GM23338 (cell line): ENCODE measurements at regions not wholly inside any gene's neighbourhood (a gene's known extent, or its start where the extent isn't known, plus 50 kb on each side); places are given as distances from the start of the nearest gene placed in this dataset.
A peak's percentile ranks its signal among the peaks of the same experiment; 100 is the strongest.

Experiments
- ATAC-seq: fragments of 200-7000 bp; cut with Tn5 transposase; 3 replicates; pipeline ENCODE4 v1.9.1; 2020
- DNase-seq: peaks from one replicate; pipeline ENCODE4 v3.0.0-alpha.2; 2015; ENCODE audit warnings: low spot score
- H2AFZ ChIP-seq: fragments of 200-600 bp; sonication (generic); 2 replicates; pipeline ENCODE4 v1.8.0; 2016; ENCODE audit warnings: antibody characterized with exemption, mild to moderate bottlenecking, moderate library complexity
- H3F3A ChIP-seq: fragments of 200-600 bp; sonication (generic); replicated peaks from 2 replicates; pipeline ENCODE4 v1.8.0; 2017; ENCODE audit warnings: antibody characterized with exemption, mixed run types, low read depth
- H3K27ac ChIP-seq: fragments of 200-600 bp; sonication (generic); 2 replicates; pipeline ENCODE4 v1.6.1; 2016; ENCODE audit warnings: low read depth
- H3K27me3 ChIP-seq: fragments of 200-600 bp; sonication (generic); 2 replicates; pipeline ENCODE4 v1.8.0; 2016; ENCODE audit warnings: mild to moderate bottlenecking, mixed run types, moderate library complexity; ENCODE audit not compliant: insufficient read depth
- H3K36me3 ChIP-seq: fragments of 200-600 bp; sonication (generic); 2 replicates; pipeline ENCODE4 v1.8.0; 2016; ENCODE audit warnings: mild to moderate bottlenecking; ENCODE audit not compliant: insufficient read depth
- H3K4me1 ChIP-seq: fragments of 200-600 bp; sonication (generic); 2 replicates; pipeline ENCODE4 v1.8.0; 2016; ENCODE audit warnings: mild to moderate bottlenecking, moderate library complexity; ENCODE audit not compliant: insufficient read depth
- H3K4me2 ChIP-seq: fragments of 200-600 bp; sonication (generic); 2 replicates; pipeline ENCODE4 v1.7.1; 2017; ENCODE audit warnings: mixed run types
- H3K4me3 ChIP-seq: fragments of 200-600 bp; sonication (generic); 2 replicates; pipeline ENCODE4 v1.6.1; 2016; ENCODE audit warnings: mixed run types
- H3K79me2 ChIP-seq: fragments of 200-600 bp; sonication (generic); replicated peaks from 2 replicates; pipeline ENCODE4 v1.8.0; 2017; ENCODE audit warnings: mild to moderate bottlenecking; ENCODE audit not compliant: insufficient read depth
- H3K9me2 ChIP-seq: fragments of 200-600 bp; sonication (generic); 2 replicates; pipeline ENCODE4 v1.8.0; 2017; ENCODE audit not compliant: insufficient read depth
- H4K20me1 ChIP-seq: fragments of 200-600 bp; sonication (generic); replicated peaks from 2 replicates; pipeline ENCODE4 v1.8.0; 2017; ENCODE audit warnings: mild to moderate bottlenecking; ENCODE audit not compliant: insufficient read depth
- H3K27ac Mint-ChIP-seq: 2 replicates; pipeline ENCODE4 v1.8.0; 2020; ENCODE audit warnings: inconsistent platforms, mild to moderate bottlenecking, moderate library complexity, mixed read lengths
- H3K27me3 Mint-ChIP-seq: 3 replicates; pipeline ENCODE4 v1.8.0; 2022; ENCODE audit warnings: low read depth, mild to moderate bottlenecking, moderate library complexity, mixed read lengths, inconsistent platforms; ENCODE audit not compliant: insufficient read depth, poor library complexity
- H3K36me3 Mint-ChIP-seq: 3 replicates; pipeline ENCODE4 v1.8.0; 2021; ENCODE audit warnings: low read depth, mild to moderate bottlenecking, inconsistent platforms, moderate library complexity, mixed read lengths
- H3K4me1 Mint-ChIP-seq: 3 replicates; pipeline ENCODE4 v1.8.0; 2020; ENCODE audit warnings: mild to moderate bottlenecking, inconsistent platforms, mixed read lengths
- H3K4me3 Mint-ChIP-seq: 3 replicates; pipeline ENCODE4 v1.8.0; 2021; ENCODE audit warnings: moderate library complexity, mild to moderate bottlenecking, inconsistent platforms, mixed read lengths
- H3K9me3 Mint-ChIP-seq: 3 replicates; pipeline ENCODE4 v1.8.0; 2020; ENCODE audit warnings: moderate library complexity, mild to moderate bottlenecking, inconsistent platforms, mixed read lengths
- CREB1 ChIP-seq: fragments of 250-450 bp; sonication (Bioruptor Pico); IDR thresholded peaks from 2 replicates; pipeline ENCODE4 v1.5.0; 2020; ENCODE audit warnings: low read depth, mild to moderate bottlenecking, moderate library complexity
- CTCF ChIP-seq, 2 experiments: fragments of 200-600 bp in 1 of 2; sonication (generic) in 1 of 2; conservative IDR thresholded peaks; 2 replicates each; pipeline versions ENCODE4 v1.5.1 to v1.6.1; 2016 to 2017; ENCODE audit warnings: antibody characterized with exemption in 2 of 2, low read depth in 2 of 2, mild to moderate bottlenecking in 2 of 2, moderate library complexity in 1 of 2
- ETS1 ChIP-seq: IDR thresholded peaks from 2 replicates; pipeline ENCODE4 v1.6.1; 2016; ENCODE audit warnings: antibody characterized with exemption
- EZH2 ChIP-seq: fragments of 200-600 bp; sonication (generic); IDR thresholded peaks from one replicate; pipeline ENCODE4 v1.8.0; 2017; ENCODE audit warnings: antibody characterized with exemption, mild to moderate bottlenecking, low read depth; ENCODE audit not compliant: unreplicated experiment
- EZH2phosphoT487 ChIP-seq: fragments of 200-600 bp; sonication (generic); IDR thresholded peaks from one replicate; pipeline ENCODE4 v1.8.1; 2018; ENCODE audit warnings: antibody characterized with exemption; ENCODE audit not compliant: unreplicated experiment
- JUNB ChIP-seq: IDR thresholded peaks from one replicate; pipeline ENCODE4 v1.6.1; 2016; ENCODE audit warnings: antibody characterized with exemption; ENCODE audit not compliant: unreplicated experiment
- NANOG ChIP-seq: IDR thresholded peaks from 2 replicates; pipeline ENCODE4 v1.6.1; 2016; ENCODE audit warnings: antibody characterized with exemption, borderline replicate concordance
- POLR2AphosphoS5 ChIP-seq: IDR thresholded peaks from 2 replicates; pipeline ENCODE4 v1.6.1; 2016; ENCODE audit warnings: antibody characterized with exemption, low read depth
- REST ChIP-seq: IDR thresholded peaks from one replicate; pipeline ENCODE4 v1.6.1; 2018; ENCODE audit warnings: antibody characterized with exemption; ENCODE audit not compliant: unreplicated experiment
- STAT1 ChIP-seq: IDR thresholded peaks from one replicate; pipeline ENCODE4 v1.6.1; 2016; ENCODE audit warnings: antibody characterized with exemption; ENCODE audit not compliant: unreplicated experiment
- ZNF114 ChIP-seq: fragments of 250-450 bp; sonication (Bioruptor Pico); IDR thresholded peaks from 2 replicates; pipeline ENCODE4 v1.5.0; 2020; ENCODE audit warnings: mild to moderate bottlenecking, moderate library complexity
- ZNF331 ChIP-seq: fragments of 250-450 bp; sonication (Bioruptor Pico); IDR thresholded peaks from 2 replicates; pipeline ENCODE4 v1.5.0; 2020; ENCODE audit warnings: low read depth, mild to moderate bottlenecking, moderate library complexity
- ZNF462 ChIP-seq: fragments of 250-450 bp; sonication (Bioruptor Pico); IDR thresholded peaks from 2 replicates; pipeline ENCODE4 v1.5.0; 2020; ENCODE audit warnings: mild to moderate bottlenecking, moderate library complexity

GRCh38 chr14:26926585-26926984 is 328.8 kb upstream of the NOVA1 start:
- TF ChIP-seq POLR2AphosphoS5 (no peak), ETS1 (no peak), EZH2 (no peak), JUNB (no peak), REST (no peak), ZNF331 (CRISPR knock-in tag) (no peak), CREB1 (CRISPR knock-in tag) (no peak), EZH2phosphoT487 (no peak), NANOG (no peak), CTCF (conservative IDR thresholded peaks at IDR 0.05; ENCODE audit: low read depth in 2 of 2) (no peak), ZNF114 (CRISPR knock-in tag) (no peak), STAT1 (no peak), ZNF462 (CRISPR knock-in tag) (no peak)
- peaks cover 47% of the 10 kb centered on the region for H3K4me1 Mint-ChIP-seq
- Histone ChIP-seq H3K27ac (0 out of 2 replicates have a peak overlapping the region, but pooled peaks have one; percentile 3), H3K27me3 (no peaks in the 10 kb centered on the region), H4K20me1 (no peaks in the 10 kb centered on the region), H3K4me3 (no peak overlapping the region), H2AFZ (no peak overlapping the region), H3K36me3 (no peaks in the 10 kb centered on the region), H3K4me1 (peaks cover 30% of the 10 kb centered on the region), H3K79me2 (no peaks in the 10 kb centered on the region), H3K9me2 (no peaks in the 10 kb centered on the region), H3F3A (no peaks in the 10 kb centered on the region), H3K4me2 (no peak overlapping the region)
- peak; percentile 56 for DNase-seq
- peak; percentile 53 for ATAC-seq
- no peak overlapping the region for H3K4me3 Mint-ChIP-seq
- H3K27ac Mint-ChIP-seq: peak overlapping the region; percentile 89
- no peaks in the 10 kb centered on the region for H3K27me3 Mint-ChIP-seq
- no peaks in the 10 kb centered on the region for H3K9me3 Mint-ChIP-seq
- H3K36me3 Mint-ChIP-seq: no peaks in the 10 kb centered on the region
